IMR-90 (cell line): ENCODE measurements at regions not wholly inside any gene's neighbourhood (a gene's known extent, or its start where the extent isn't known, plus 50 kb on each side); places are given as distances from the start of the nearest gene placed in this dataset.

ENCODE experiments used
- ATAC-seq: fragments of 200-7000 bp; cut with Tn5 transposase; 2 replicates; pipeline ENCODE4 v1.9.1; 2020; ENCODE audit warnings: low read depth, mild to moderate bottlenecking, moderate library complexity
- BruUV-seq: library from RNA; stranded (reverse); fragments of 400-500 nt; replicated peaks from 2 replicates; lab custom pipeline; 2021; lab: Mats Ljungman, UMichigan
- CTCF ChIA-PET: fragments of 300-600 bp; formaldehyde crosslinking; extraction: SDS; loops from one replicate; lab custom pipeline; 2021; ENCODE audit warnings: antibody characterized with exemption; lab: Yijun Ruan, JAX
- POLR2A ChIA-PET: fragments of 300-600 bp; sonication (Branson Sonifier 250); formaldehyde crosslinking; loops from one replicate; lab custom pipeline; 2022; ENCODE audit warnings: antibody characterized with exemption; ENCODE audit not compliant: unreplicated experiment; lab: Charles Lee
- DNase-seq: peaks from one replicate; pipeline ENCODE4 v3.0.0; 2013
- H2AFZ ChIP-seq: replicated peaks from 2 replicates; pipeline ENCODE3; 2013; ENCODE audit warnings: low read length, mild to moderate bottlenecking; ENCODE audit not compliant: poor library complexity
- H2AK5ac ChIP-seq: 2 replicates; pipeline ENCODE4 v1.6.1; 2013; ENCODE audit warnings: low read depth, low read length, inconsistent platforms
- H2AK9ac ChIP-seq: replicated peaks from 2 replicates; pipeline ENCODE3; 2013; ENCODE audit warnings: mild to moderate bottlenecking, low read depth, low read length, moderate library complexity; ENCODE audit not compliant: poor library complexity
- H2BK120ac ChIP-seq: 2 replicates; pipeline ENCODE4 v1.6.1; 2013; ENCODE audit warnings: low read depth, low read length, inconsistent platforms
- H2BK15ac ChIP-seq: 3 replicates; pipeline ENCODE4 v1.6.1; 2013; ENCODE audit warnings: low read depth, low read length, inconsistent platforms
- H2BK20ac ChIP-seq: 2 replicates; pipeline ENCODE4 v1.6.1; 2013; ENCODE audit warnings: low read depth, mild to moderate bottlenecking, inconsistent platforms, low read length, moderate library complexity
- H2BK5ac ChIP-seq: 2 replicates; pipeline ENCODE4 v1.6.1; 2013; ENCODE audit warnings: mild to moderate bottlenecking, low read depth, low read length, inconsistent platforms; ENCODE audit not compliant: poor library complexity, severe bottlenecking
- H3K14ac ChIP-seq: replicated peaks from 2 replicates; pipeline ENCODE4 v1.6.1; 2013; ENCODE audit warnings: low read depth, low read length, inconsistent platforms
- H3K18ac ChIP-seq: 2 replicates; pipeline ENCODE4 v1.6.1; 2013; ENCODE audit warnings: low read depth, low read length, control low read depth
- H3K23ac ChIP-seq: 2 replicates; pipeline ENCODE4 v1.6.1; 2013; ENCODE audit warnings: low read depth, low read length, inconsistent platforms
- H3K27ac ChIP-seq: 2 replicates; pipeline ENCODE4 v1.5.1; 2013; ENCODE audit warnings: mild to moderate bottlenecking, control low read depth, low read length; ENCODE audit not compliant: insufficient read depth
- H3K27me3 ChIP-seq: 2 replicates; pipeline ENCODE4 v1.6.1; 2013; ENCODE audit warnings: low read length; ENCODE audit not compliant: control insufficient read depth, insufficient read depth
- H3K36me3 ChIP-seq: 2 replicates; pipeline ENCODE4 v1.6.1; 2013; ENCODE audit warnings: low read length, mixed read lengths; ENCODE audit not compliant: control insufficient read depth, insufficient read depth
- H3K4ac ChIP-seq: 2 replicates; pipeline ENCODE4 v1.6.1; 2013; ENCODE audit warnings: low read depth, low read length, inconsistent platforms
- H3K4me1 ChIP-seq: 2 replicates; pipeline ENCODE4 v1.6.1; 2013; ENCODE audit warnings: low read length, mixed read lengths; ENCODE audit not compliant: control insufficient read depth, insufficient read depth
- H3K4me2 ChIP-seq: 2 replicates; pipeline ENCODE4 v1.6.1; 2013; ENCODE audit warnings: low read depth, mild to moderate bottlenecking, control low read depth, low read length, moderate library complexity
- H3K4me3 ChIP-seq: 2 replicates; pipeline ENCODE4 v1.5.1; 2013; ENCODE audit warnings: low read depth, mild to moderate bottlenecking, control low read depth, low read length, moderate library complexity; ENCODE audit not compliant: insufficient read depth
- H3K56ac ChIP-seq: 2 replicates; pipeline ENCODE4 v1.6.1; 2013; ENCODE audit warnings: low read length, inconsistent platforms; ENCODE audit not compliant: insufficient read depth; ENCODE audit errors: extremely low read depth
- H3K79me1 ChIP-seq, 2 experiments: 2 replicates each; pipeline ENCODE4 v1.6.1; 2013; ENCODE audit warnings: low read length in 2 of 2, inconsistent platforms in 1 of 2, low read depth in 1 of 2
- H3K9ac ChIP-seq: 2 replicates; pipeline ENCODE4 v1.6.1; 2013; ENCODE audit warnings: low read depth, low read length, control low read depth
- H3K9me1 ChIP-seq: 2 replicates; pipeline ENCODE4 v1.6.1; 2013; ENCODE audit warnings: low read length, inconsistent platforms; ENCODE audit not compliant: insufficient read depth
- H3K9me3 ChIP-seq: 2 replicates; pipeline ENCODE4 v1.6.1; 2013; ENCODE audit warnings: low read length; ENCODE audit not compliant: control insufficient read depth, insufficient read depth
- H4K20me1 ChIP-seq: 2 replicates; pipeline ENCODE4 v1.6.1; 2013; ENCODE audit warnings: low read length, inconsistent platforms; ENCODE audit not compliant: insufficient read depth
- H4K5ac ChIP-seq: 2 replicates; pipeline ENCODE4 v1.6.1; 2013; ENCODE audit warnings: mild to moderate bottlenecking, low read depth, low read length, control low read depth
- H4K8ac ChIP-seq, 2 experiments: 2 replicates each; pipeline ENCODE4 v1.6.1; 2013; ENCODE audit warnings: low read depth in 2 of 2, low read length in 2 of 2, control low read depth in 1 of 2, inconsistent platforms in 1 of 2
- H4K91ac ChIP-seq: 2 replicates; pipeline ENCODE4 v1.6.1; 2013; ENCODE audit warnings: low read depth, low read length, inconsistent platforms; ENCODE audit not compliant: insufficient read depth
- BHLHE40 ChIP-seq: fragments of 150-350 bp; IDR thresholded peaks from 2 replicates; pipeline ENCODE4 v1.6.1; 2016; ENCODE audit warnings: mild to moderate bottlenecking, low read depth, low read length
- CEBPB ChIP-seq: IDR thresholded peaks from 2 replicates; pipeline ENCODE4 v1.6.1; 2012; ENCODE audit warnings: low read depth, low read length, improper control_type of control experiment
- CHD1 ChIP-seq: IDR thresholded peaks from 2 replicates; pipeline ENCODE4 v1.6.1; 2012; ENCODE audit warnings: low read depth, low read length, improper control_type of control experiment
- CTCF ChIP-seq: conservative IDR thresholded peaks from 2 replicates; pipeline ENCODE4 v1.5.1; 2012; ENCODE audit warnings: mild to moderate bottlenecking, low read depth, low read length, improper control_type of control experiment
- ELK1 ChIP-seq: fragments of 150-350 bp; IDR thresholded peaks from 2 replicates; pipeline ENCODE4 v1.6.1; 2016; ENCODE audit warnings: low read depth, mild to moderate bottlenecking, low read length, moderate library complexity, borderline replicate concordance
- FOS ChIP-seq: fragments of 150-350 bp; IDR thresholded peaks from 2 replicates; pipeline ENCODE4 v1.6.1; 2016; ENCODE audit warnings: low read depth, low read length
- MAFK ChIP-seq: IDR thresholded peaks from 2 replicates; pipeline ENCODE4 v1.6.1; 2012; ENCODE audit warnings: low read depth, low read length, improper control_type of control experiment
- MAZ ChIP-seq: IDR thresholded peaks from 2 replicates; pipeline ENCODE4 v1.6.1; 2012; ENCODE audit warnings: low read depth, mild to moderate bottlenecking, low read length, improper control_type of control experiment, moderate library complexity, borderline replicate concordance
- MXI1 ChIP-seq: IDR thresholded peaks from 2 replicates; pipeline ENCODE4 v1.6.1; 2012; ENCODE audit warnings: low read depth, mild to moderate bottlenecking, low read length, moderate library complexity, borderline replicate concordance
- NFE2L2 ChIP-seq: fragments of 150-350 bp; IDR thresholded peaks from 2 replicates; pipeline ENCODE4 v1.6.1; 2016; ENCODE audit warnings: low read depth, mild to moderate bottlenecking, low read length
- POLR2A ChIP-seq: IDR thresholded peaks from 2 replicates; pipeline ENCODE4 v1.6.1; 2012; ENCODE audit warnings: mild to moderate bottlenecking, low read depth, low read length
- RAD21 ChIP-seq: IDR thresholded peaks from 2 replicates; pipeline ENCODE4 v1.6.1; 2012; ENCODE audit warnings: low read length, improper control_type of control experiment
- RCOR1 ChIP-seq: IDR thresholded peaks from 2 replicates; pipeline ENCODE4 v1.6.1; 2012; ENCODE audit warnings: mild to moderate bottlenecking, low read length, improper control_type of control experiment; ENCODE audit not compliant: insufficient replicate concordance
- RFX5 ChIP-seq: IDR thresholded peaks from 2 replicates; pipeline ENCODE4 v1.8.0; 2012; ENCODE audit warnings: low read depth, mild to moderate bottlenecking, low read length, moderate library complexity
- SMC3 ChIP-seq: fragments of 150-350 bp; IDR thresholded peaks from 2 replicates; pipeline ENCODE4 v1.6.1; 2016; ENCODE audit warnings: low read depth, mild to moderate bottlenecking, antibody characterized with exemption, low read length, moderate library complexity
- USF2 ChIP-seq: fragments of 150-350 bp; IDR thresholded peaks from 2 replicates; pipeline ENCODE4 v1.6.1; 2017; ENCODE audit warnings: mild to moderate bottlenecking, antibody characterized with exemption, low read length, low read depth
- WGBS, 2 experiments: methylation state at CpG; one replicate each; pipeline versions ENCODE4 v1.1.5 to v1.1.7; 2013; ENCODE audit warnings: missing lambda C conversion rate in 2 of 2; ENCODE audit not compliant: insufficient read length in 1 of 2; ENCODE audit errors: extremely low coverage in 2 of 2; 5-methylcytosine and 5-hydroxymethylcytosine counted together
- dilution Hi-C: fragments of 300-500 bp; cut with HindIII; formaldehyde crosslinking; loops from one replicate; pipeline ENCODE4 v1.14.3; 2018; ENCODE audit warnings: low sequenced_read_pairs; ENCODE audit not compliant: unreplicated experiment
- in situ Hi-C: fragments of 300-500 bp; cut with MboI; formaldehyde crosslinking; loops from 3 replicates; pipeline ENCODE4 v1.14.3; 2019; ENCODE audit warnings: low sequenced_read_pairs, inconsistent platforms, mixed read lengths
- intact Hi-C: fragments of 100-400 bp; cut with micrococcal nuclease; formaldehyde crosslinking; loops from 2 replicates; pipeline ENCODE4 v1.10.0; 2022

- no peak overlapping the region for H2BK120ac ChIP-seq
- ChIA-PET POLR2A (no interaction called here), CTCF (interaction anchor here (0.6 kb wide), 1 partner anchor 409 kb away, joined by 3 read pairs; no protein-coding TSS in a partner anchor)
- H2AFZ ChIP-seq = no peak overlapping the region
- no peak overlapping the region for H2BK15ac ChIP-seq
- H4K8ac ChIP-seq = no peak overlapping the region
- no peak overlapping the region for H4K5ac ChIP-seq
- H3K18ac ChIP-seq = no peak overlapping the region
- no TSS peak for BruUV-seq
- in situ Hi-C loops (no loop called here), intact Hi-C loops (no loop called here), dilution Hi-C loops (no loop called here)
- H2AK9ac ChIP-seq = no peak overlapping the region
- H2BK5ac ChIP-seq = no peak overlapping the region
- H3K4me3 ChIP-seq = no peak overlapping the region
- H3K9ac ChIP-seq = no peak overlapping the region
- no peak overlapping the region for H3K23ac ChIP-seq
- no peak overlapping the region for H3K27ac ChIP-seq
- no peak overlapping the region for H3K4me2 ChIP-seq
- H4K20me1 ChIP-seq = no peaks in the 10 kb centered on the region
- H3K27me3 ChIP-seq = peaks cover 16% of the 10 kb centered on the region
- no peak overlapping the region for H3K4ac ChIP-seq
- no peak overlapping the region for H3K14ac ChIP-seq
- H3K4me1 ChIP-seq = no peaks in the 10 kb centered on the region
- no peak overlapping the region for H4K91ac ChIP-seq
- H2AK5ac ChIP-seq = no peak overlapping the region
- DNase-seq = no peak
- H3K36me3 ChIP-seq = no peaks in the 10 kb centered on the region
- H3K9me1 ChIP-seq = no peaks in the 10 kb centered on the region
- H3K9me3 ChIP-seq = no peaks in the 10 kb centered on the region
- TF ChIP-seq CHD1 (no peak), MXI1 (no peak), USF2 (no peak), CEBPB (no peak), CTCF (no peak), ELK1 (no peak), MAFK (no peak), FOS (no peak), RAD21 (no peak), SMC3 (no peak), MAZ (no peak), POLR2A (no peak), RFX5 (no peak), BHLHE40 (no peak), NFE2L2 (no peak), RCOR1 (no peak)
- no peaks in the 10 kb centered on the region for H3K79me1 ChIP-seq
- WGBS, 2 experiments = no CpG with 5 or more reads among the region's 5 CpGs
- H2BK20ac ChIP-seq = no peak overlapping the region
- no peak for ATAC-seq
- no peak overlapping the region for H3K56ac ChIP-seq
Measured at GRCh38 chr22:26981541-26981940, 324.2 kb downstream of the MIAT start.
